H1 (cell line): ENCODE measurements at regions not wholly inside any gene's neighbourhood (a gene's known extent, or its start where the extent isn't known, plus 50 kb on each side); places are given as distances from the start of the nearest gene placed in this dataset.

Experiments used
- CHD7 ChIP-seq: fragments of 300-600 bp; sonication (generic); IDR thresholded peaks from 2 replicates; pipeline ENCODE4 v1.7.1; 2012; ENCODE audit warnings: low read length, moderate library complexity, mild to moderate bottlenecking, inconsistent platforms; ENCODE audit not compliant: insufficient replicate concordance
- TF ChIP-seq, protein P1 (sequence below), 3 experiments: IDR thresholded peaks; 1 replicate in 2 of 3; 2 replicates in 1 of 3; pipeline versions ENCODE4 v1.5.1 to v1.6.1; 2011; ENCODE audit warnings: low read length in 3 of 3, mild to moderate bottlenecking in 3 of 3, inconsistent platforms in 2 of 3, low read depth in 1 of 3, moderate library complexity in 1 of 3; ENCODE audit not compliant: insufficient read depth in 1 of 3; ENCODE audit errors: control extremely low read depth in 1 of 3

DNA sequence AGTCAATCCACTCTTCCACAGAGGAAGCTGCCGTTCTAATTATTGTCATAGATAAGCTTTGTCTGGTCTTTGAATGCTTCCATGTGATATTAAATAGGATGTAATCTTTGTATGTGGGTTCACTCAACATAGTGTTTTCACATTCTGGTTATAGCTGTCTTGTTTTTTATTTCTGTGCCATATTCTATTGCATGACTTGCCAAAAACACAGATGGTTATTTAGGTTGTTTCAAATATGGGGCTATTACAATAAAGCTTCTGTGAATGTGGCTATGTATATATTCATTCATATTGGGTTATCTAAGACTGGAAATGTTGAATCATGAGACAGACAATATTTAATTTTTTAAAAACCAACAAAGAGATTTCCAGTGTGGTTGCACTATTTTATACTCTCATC is 1109.3 kb upstream of the LRRTM3 start (continued):
- TF ChIP-seq CHD7, result no peak
- TF ChIP-seq, protein P1, sequence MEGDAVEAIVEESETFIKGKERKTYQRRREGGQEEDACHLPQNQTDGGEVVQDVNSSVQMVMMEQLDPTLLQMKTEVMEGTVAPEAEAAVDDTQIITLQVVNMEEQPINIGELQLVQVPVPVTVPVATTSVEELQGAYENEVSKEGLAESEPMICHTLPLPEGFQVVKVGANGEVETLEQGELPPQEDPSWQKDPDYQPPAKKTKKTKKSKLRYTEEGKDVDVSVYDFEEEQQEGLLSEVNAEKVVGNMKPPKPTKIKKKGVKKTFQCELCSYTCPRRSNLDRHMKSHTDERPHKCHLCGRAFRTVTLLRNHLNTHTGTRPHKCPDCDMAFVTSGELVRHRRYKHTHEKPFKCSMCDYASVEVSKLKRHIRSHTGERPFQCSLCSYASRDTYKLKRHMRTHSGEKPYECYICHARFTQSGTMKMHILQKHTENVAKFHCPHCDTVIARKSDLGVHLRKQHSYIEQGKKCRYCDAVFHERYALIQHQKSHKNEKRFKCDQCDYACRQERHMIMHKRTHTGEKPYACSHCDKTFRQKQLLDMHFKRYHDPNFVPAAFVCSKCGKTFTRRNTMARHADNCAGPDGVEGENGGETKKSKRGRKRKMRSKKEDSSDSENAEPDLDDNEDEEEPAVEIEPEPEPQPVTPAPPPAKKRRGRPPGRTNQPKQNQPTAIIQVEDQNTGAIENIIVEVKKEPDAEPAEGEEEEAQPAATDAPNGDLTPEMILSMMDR (IDR thresholded peaks at IDR 0.05; ENCODE audit: control extremely low read depth in 1 of 3, insufficient read depth in 1 of 3, low read depth in 1 of 3, low read length in 3 of 3), result no peak
